Stimulated activated CD8-positive, alpha-beta memory T cell treated with anti-CD3 and anti-CD28 coated beads, Interleukin-15, amount 100 ng/mL, for 24 hours (primary cell): ENCODE measurements at regions not wholly inside any gene's neighbourhood (a gene's known extent, or its start where the extent isn't known, plus 50 kb on each side); places are given as distances from the start of the nearest gene placed in this dataset.

ENCODE experiments used
- DNase-seq: peaks from one replicate; pipeline ENCODE4 v3.0.0-alpha.2; 2020; ENCODE audit warnings: low read depth

- DNase-seq: no peak
These were observed 567.5 kb upstream of the IGFBP3 start for GRCh38 chr7:46488607-46489006.

- no peak for DNase-seq
These were observed 565.5 kb upstream of the IGFBP3 start for GRCh38 chr7:46486256-46487206.

DNA sequence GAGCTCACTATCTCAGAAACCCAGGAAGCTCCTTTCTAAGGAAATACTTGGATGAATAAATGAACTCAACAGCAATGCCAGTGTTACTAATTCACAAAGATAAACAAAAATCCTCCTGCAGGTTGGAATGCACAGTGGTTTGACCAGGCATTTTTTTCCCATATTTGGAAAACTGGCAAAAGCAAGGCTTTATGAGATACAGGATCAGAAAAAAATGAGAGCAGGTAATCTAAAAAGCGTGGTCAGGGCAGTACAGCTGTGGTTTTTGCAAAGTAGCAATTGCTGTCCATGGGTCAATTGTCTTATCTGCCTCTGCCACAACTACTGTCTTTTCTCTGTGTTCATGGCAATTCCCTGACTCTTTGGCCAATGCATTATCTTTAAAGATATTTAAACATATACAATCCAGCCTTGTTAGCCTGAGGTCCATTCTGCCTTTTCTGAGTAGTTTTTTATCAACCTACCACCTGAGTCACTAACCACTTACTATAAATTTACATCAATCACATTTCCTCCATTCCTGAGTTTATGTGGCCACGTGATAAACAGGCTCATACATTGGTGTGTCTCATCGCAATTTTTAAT lies 564.5 kb upstream of the IGFBP3 start:
- no peak for DNase-seq

DNA sequence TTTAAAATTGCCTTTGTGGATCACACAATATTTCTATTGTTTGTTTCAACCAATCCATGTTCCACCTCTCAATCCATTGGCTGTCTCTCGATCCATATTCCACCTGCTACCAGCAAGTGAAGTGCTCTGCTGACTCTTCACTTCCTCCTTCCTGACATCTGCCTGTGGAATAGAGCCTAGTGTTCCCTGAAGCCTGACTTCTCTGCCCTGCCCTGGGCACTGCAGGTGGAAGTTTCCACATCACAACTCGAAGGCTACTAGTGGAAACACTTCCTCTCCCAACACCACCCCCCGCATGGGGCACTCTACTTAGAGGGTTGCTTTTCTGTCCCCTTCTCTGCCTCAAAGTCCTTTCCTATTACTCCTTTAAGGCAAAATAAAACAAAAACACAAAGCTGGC lies 563.8 kb upstream of the IGFBP3 start:
- no peak for DNase-seq

DNA sequence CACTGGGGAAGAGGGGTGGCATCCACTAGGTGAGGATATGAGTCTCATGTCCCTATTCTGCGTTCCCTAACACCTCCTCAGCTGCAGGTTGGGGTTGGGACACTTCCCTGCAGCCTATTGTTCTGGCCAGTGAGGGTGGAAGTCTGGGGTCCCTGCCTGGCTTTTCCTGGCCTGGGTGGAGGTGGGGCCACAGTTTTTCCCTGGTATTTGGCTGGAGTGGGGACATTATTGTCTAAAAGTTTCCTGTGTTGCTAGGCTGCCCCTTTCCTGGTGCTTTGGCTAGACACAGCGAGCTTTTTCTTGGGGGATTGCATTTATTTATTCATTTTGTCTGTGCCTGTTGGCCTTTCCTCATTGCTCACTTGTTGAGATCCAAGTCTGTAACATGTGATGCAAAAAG lies 559.5 kb upstream of the IGFBP3 start:
- DNase-seq: no peak

DNA sequence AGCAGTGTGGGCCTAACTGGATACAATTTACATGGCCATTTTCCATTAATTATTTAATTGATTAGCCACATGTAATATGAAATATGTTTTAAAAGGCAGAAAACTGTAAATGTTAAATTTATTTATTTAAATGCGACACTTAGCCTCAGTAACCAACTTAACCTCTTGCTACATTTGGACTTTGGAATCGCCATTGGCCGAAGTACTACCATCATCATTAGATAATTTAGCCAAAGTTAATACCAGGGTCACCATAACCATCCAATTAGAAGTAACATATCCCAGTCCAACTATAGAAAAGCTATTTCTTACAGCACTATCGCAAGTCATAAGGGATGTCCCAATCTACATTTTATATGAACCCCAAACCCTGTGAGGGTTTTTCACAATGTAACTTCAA lies 558.6 kb upstream of the IGFBP3 start:
- DNase-seq: no peak

DNA sequence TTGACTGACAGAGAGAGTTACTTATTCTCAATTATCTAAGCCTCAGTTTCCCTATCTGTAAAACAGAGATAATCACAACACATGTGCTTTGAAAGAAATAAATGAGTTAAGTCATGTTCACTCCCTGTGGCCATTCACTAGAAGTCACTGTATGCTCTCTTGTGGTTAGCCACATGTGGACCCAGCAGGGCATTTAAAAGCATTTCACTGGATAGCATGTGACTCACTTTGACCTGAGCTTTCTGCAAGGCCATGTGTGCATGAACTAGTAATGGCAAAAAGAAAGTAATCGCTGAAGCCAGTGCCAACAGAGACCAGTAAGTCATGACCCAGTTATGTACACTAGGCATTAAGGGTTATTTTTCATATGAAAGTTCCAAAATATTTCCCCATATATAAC lies 557.0 kb upstream of the IGFBP3 start:
- DNase-seq: no peak

GRCh38 chr7:46468753-46469356 lies 547.8 kb upstream of the IGFBP3 start:
- no peak for DNase-seq

DNA sequence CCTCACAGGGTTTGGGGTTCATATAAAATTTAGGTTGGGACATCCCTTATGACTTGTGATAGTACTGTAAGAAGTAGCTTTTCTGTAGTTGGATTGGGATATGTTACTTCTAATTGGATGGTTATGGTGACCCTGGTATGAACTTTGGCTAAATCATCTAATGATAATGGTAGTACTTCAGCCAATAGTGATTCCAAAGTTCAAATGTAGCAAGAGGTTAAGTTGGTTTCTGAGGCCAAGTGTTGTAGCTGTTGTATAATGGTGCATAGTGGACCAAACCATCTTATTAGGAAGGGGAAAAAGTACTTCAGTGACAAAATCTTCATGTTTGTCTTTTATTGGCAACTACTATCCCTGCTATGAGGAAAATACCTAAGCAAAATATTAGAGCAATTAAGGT lies 542.1 kb upstream of the IGFBP3 start:
- DNase-seq: no peak

GRCh38 chr7:46461334-46461777 lies 540.3 kb upstream of the IGFBP3 start:
- DNase-seq: no peak

GRCh38 chr7:46459942-46460341 lies 538.9 kb upstream of the IGFBP3 start:
- DNase-seq: no peak

DNA sequence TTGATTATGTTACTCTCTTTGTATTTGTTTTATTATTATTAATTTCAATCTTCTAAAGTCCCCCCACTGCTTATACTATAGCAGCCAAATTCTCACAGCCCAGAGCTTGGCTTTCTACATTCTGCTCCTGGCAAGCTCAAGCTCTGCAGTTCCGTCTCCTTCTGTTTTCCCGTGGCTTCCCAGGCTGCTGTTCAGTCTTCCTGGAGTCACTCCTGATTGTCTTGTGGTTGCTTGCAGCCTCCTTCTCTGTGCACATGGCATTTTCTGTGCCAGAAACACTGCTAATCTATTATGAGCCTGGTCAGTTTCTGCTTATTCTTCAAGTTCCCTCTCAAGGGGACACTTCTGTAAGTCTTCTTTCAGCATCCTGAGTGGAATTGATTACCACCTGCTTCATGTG lies 533.7 kb upstream of the IGFBP3 start:
- DNase-seq: no peak

- DNase-seq: no peak
These were observed 531.6 kb upstream of the IGFBP3 start for GRCh38 chr7:46452561-46453135.

DNA sequence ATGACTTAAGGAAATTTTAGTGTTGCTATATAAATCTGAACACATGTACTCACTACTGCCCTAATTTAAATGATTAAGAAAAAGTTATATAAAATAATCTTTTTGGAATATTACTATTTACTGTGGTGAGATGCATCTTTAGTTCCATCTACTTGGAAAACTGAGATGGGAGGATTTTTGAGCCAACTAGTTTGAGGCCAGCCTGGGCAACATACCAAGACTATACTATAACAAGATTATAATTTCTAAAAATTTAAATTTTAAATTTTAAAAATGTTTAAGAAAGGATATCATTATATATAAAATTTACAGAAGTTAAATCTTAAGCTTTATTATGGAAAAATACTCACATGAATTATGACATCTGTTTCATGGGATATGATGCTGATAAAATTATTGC lies 530.8 kb upstream of the IGFBP3 start:
- no peak for DNase-seq

DNA sequence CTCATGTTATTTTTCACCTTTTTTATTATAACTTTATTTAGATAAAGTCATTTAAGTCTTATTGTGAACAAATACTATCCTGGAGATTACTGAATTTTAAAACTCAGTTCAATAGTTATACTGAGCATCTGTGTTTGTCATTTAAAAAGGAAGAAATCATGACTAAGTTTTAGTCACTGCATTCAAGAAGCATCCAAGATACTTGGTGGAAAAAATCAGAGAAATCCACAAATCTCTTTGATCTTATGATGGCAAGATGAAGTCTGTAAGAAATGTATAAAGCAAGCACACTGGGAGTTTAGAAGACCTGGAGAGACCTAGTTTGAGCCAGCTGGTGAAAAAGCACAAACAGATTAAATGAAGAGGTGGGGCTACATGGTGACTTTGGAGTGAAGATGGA lies 529.8 kb upstream of the IGFBP3 start:
- no peak for DNase-seq

DNA sequence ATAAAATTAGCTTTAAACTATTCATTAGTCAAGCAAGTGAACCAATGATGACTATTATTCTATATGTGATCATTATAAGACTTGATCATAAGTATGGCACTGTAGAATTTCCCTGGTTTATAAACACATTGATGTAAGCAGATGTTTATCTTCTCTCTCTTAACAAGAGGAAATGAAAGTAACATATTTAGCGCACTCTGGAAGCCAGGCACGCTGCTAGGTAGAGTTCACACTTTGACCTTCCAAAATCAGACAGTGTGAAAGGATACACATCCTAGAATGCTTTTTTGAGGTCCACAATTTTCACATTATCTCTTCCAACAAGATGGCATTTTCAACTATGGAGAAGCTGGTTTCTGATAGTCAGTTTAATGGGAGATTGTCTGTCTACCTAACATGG lies 529.4 kb upstream of the IGFBP3 start:
- DNase-seq: no peak

GRCh38 chr7:46449743-46450142 lies 528.7 kb upstream of the IGFBP3 start:
- DNase-seq: no peak

DNA sequence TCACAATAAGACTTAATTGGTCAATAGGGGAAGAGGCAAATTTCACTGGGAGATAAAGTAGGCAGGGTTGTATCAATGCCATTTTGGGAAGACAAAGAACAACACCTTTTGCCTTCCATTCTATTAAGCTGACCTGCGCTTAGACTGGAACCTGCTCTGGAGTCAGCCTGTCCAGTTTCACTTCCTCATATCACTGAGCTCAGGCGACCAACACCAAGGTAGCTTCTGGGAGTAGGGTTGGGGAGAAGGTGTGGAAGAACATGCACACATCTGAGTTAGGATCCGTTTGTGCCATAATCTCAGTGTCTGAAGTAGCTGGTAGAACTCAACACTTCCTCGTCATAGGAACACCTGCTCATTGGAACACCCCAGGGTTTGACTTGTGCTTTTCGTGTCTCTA lies 527.4 kb upstream of the IGFBP3 start:
- DNase-seq: no peak

GRCh38 chr7:46446151-46446550 lies 525.1 kb upstream of the IGFBP3 start:
- DNase-seq: no peak

DNA sequence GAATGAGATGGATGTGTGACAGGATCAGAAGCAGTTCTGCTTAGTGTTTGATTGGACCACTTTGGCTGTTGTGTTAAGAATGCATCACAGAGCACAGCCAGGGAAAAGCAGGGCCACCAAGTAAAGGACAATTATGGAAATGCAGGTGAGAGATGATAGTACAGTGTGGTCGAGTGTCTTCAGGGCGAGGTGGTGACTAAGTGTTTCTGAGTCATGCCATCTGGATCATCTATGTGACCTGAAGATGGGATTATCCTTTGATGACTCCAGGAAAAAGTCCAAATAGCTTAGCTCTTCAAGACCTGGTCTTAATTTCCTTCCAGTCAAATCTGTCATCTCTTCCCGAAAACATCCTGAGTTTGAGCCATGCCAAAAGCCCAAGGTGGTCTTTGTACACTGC lies 523.2 kb upstream of the IGFBP3 start:
- no peak for DNase-seq

DNA sequence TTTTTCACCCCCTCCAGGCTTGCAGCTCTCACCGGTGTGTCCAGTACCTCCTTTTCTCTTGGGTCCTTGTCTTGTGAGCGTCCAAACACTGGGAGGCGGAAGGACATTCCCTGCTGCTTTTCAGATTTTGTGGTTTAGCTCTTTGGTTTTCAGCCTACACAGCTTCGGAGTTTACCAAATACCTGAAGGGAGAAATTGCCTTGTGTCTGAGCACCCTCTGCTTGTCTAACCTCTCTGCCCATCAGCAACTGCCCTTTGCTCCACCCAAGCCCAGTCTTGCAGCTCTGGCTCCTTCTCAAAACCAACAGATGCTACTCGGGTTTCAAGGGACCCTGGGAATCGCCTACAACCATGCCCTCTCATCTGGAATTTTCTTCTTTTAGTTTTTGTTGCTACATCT lies 519.1 kb upstream of the IGFBP3 start:
- no peak for DNase-seq

- DNase-seq: no peak
These were observed 511.6 kb upstream of the IGFBP3 start for GRCh38 chr7:46432708-46433107.

GRCh38 chr7:46428295-46428694 lies 507.2 kb upstream of the IGFBP3 start:
- no peak for DNase-seq
